ENCODE measurements at regions not wholly inside any gene's neighbourhood (a gene's known extent, or its start where the extent isn't known, plus 50 kb on each side); places are given as distances from the start of the nearest gene placed in this dataset.

DNA sequence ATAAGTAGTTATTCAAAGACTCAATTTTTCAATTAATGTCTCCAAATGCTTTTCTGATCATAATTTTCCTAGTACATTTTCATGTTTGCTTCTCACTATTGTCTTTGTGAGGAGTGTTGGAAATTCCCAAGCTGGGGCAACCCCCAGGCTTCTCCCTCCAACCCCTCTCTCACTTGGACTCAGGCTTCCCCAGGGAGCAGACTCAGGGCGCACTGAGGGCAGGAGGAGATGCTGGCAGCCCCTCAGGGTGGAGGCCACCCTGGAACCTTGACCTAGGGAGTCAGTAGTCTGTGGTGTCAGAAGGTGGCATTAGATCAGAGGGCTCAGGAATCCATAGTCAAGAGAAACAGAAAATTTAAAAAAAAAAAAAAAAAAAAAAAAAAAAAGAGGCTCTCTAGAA, 86.5 kb upstream of the IRS2 start:
- Mint-ChIP-seq H3K27ac (no peak overlapping the region), H3K36me3 (ENCODE audit: low read depth) (peaks cover 2% of the 10 kb centered on the region), H3K4me3 (no peak overlapping the region), H3K4me1 (peaks cover 7% of the 10 kb centered on the region), H3K27me3 (peaks cover 63% of the 10 kb centered on the region)
- H3K9me3 ChIP-seq (ENCODE audit: control insufficient read depth, low read length, poor library complexity, severe bottlenecking) = no peaks in the 10 kb centered on the region
- DNase-seq (no peak), ATAC-seq (no peak)

DNA sequence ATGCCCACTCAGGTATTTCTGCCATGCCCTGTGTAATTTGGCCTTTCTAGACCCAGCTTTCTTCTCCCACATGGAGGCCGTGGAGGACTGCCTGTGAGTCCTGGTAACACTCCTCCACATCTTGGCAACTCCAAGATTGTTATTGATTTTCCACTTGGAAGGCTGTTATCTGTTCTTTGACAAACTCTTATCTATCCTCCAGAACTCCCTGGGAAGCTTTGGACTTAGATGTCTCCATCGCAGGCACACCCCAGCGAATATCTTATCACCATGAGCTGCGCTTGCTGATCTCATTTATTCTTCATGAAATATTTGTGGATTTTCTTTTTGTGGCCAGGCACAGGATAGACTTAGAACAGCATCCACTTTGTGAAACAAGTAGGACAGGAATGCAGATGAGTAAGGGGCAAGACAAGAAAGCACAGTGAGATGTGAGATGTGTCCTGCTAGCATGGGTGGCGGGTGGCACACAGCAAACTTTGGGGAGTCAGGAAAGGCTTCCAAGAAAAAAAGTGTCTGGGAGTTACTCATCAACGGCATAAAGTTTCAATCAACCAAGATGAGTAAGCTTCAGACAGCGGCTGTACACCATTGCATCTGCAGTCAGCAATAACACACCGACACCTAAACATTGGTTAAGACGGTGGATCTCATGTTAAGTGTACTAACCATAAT, 84.5 kb upstream of the IRS2 start:
- no peak for ATAC-seq
- Mint-ChIP-seq H3K4me3 (no peak overlapping the region), H3K27ac (no peak overlapping the region), H3K27me3 (peaks cover 65% of the 10 kb centered on the region), H3K4me1 (peaks cover 4% of the 10 kb centered on the region), H3K36me3 (ENCODE audit: low read depth) (no peaks in the 10 kb centered on the region)
- H3K9me3 ChIP-seq (ENCODE audit: control insufficient read depth, low read length, poor library complexity, severe bottlenecking) = no peaks in the 10 kb centered on the region
- no peak for DNase-seq

- Mint-ChIP-seq H3K4me3 (no peak overlapping the region), H3K36me3 (ENCODE audit: low read depth) (no peaks in the 10 kb centered on the region), H3K27me3 (peaks cover 60% of the 10 kb centered on the region), H3K4me1 (peaks cover 3% of the 10 kb centered on the region), H3K27ac (no peak overlapping the region)
- DNase-seq = no peak
- no peaks in the 10 kb centered on the region for H3K9me3 ChIP-seq (ENCODE audit: control insufficient read depth, low read length, poor library complexity, severe bottlenecking)
- ATAC-seq = no peak
These were observed 83.9 kb upstream of the IRS2 start for GRCh38 chr13:109870274-109870673.

DNA sequence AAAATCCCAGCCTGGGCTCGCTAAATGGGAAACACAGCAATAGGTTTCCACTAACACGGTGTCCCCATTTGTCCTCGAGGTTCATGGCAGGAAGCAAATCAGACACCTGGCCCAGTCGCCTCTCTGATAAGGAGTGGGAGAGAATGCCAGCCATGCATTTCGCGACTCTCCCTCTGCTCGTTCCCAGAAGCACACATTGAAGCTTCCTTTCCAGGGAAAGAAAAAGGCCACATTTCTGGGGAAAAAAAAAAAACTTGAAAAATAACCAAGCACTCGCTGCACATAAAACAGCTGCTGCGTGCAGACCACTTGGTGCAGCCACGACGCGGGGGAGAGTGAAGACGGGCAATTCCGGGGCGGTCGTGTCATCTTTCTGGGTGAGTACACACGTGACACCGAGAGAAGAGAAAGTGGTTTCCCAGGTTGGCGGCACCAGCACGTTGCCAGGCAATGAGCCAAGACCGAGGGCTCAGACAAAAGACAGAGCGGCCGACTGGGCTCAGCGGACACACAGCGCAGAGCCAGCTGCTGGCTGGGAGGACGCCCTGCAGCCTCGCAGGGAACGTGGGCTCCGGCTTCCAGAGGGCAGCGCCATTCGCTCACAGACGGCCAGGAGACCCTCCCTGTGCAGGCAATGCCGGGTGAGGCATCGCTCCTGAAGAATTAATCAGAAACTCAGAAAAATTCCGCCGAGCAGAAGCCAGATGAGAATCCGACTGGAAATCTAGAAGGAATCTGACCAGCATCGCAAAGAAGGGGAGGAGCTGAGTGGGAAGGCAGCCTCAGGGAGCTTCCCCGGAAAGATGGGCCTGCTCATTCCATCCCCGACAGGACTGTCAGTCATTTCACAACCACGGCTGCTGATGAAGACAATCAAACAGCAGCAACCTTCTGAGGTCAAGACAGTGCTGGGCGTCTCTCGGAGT, 83.2 kb upstream of the IRS2 start:
- peaks cover 56% of the 10 kb centered on the region for H3K27me3 Mint-ChIP-seq
- peaks cover 1% of the 10 kb centered on the region for H3K36me3 Mint-ChIP-seq (ENCODE audit: low read depth)
- peaks cover under 1% of the 10 kb centered on the region for H3K4me1 Mint-ChIP-seq
- H3K4me3 Mint-ChIP-seq = no peak overlapping the region
- no peak for ATAC-seq
- DNase-seq = no peak
- H3K9me3 ChIP-seq (ENCODE audit: control insufficient read depth, low read length, poor library complexity, severe bottlenecking) = no peaks in the 10 kb centered on the region
- no peak overlapping the region for H3K27ac Mint-ChIP-seq

DNA sequence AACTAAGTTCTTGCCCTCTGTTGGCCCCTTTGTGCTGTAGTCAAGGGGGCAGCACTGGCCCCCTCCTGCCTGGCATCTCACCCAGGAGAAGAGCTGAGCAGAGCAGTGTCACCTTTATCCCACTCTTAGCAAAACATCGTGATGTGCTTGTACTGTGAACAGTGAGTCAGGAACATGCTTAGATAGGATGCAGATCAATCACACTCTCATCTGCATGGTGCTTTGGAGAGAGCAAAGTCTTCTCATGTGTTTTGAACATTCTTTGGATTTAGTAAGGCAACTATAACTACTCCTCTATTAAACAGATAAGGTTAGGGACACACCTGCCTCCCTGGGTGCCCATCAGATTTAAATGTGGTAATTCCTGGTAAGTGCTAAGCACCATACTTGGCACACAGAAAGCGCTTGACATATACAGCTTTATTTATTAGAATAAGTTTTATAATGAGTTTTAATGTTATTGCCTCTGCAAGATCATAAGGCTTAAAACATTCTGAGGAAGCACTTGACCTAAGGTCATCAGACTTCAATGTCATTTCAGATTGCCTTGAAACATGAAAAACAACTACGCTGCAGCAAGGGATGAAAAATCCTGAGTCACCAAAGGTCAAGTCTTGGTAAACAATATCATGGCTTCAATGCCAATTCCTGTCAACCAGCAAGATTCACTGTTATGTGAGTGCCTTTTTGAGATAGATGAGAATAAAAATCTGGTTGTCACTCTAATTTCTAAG, 82.4 kb upstream of the IRS2 start:
- Mint-ChIP-seq H3K27me3 (peaks cover 51% of the 10 kb centered on the region), H3K36me3 (ENCODE audit: low read depth) (peaks cover 2% of the 10 kb centered on the region), H3K4me1 (no peaks in the 10 kb centered on the region), H3K4me3 (no peak overlapping the region), H3K27ac (no peak overlapping the region)
- DNase-seq (no peak), ATAC-seq (no peak)
- no peaks in the 10 kb centered on the region for H3K9me3 ChIP-seq (ENCODE audit: control insufficient read depth, low read length, poor library complexity, severe bottlenecking)

DNA sequence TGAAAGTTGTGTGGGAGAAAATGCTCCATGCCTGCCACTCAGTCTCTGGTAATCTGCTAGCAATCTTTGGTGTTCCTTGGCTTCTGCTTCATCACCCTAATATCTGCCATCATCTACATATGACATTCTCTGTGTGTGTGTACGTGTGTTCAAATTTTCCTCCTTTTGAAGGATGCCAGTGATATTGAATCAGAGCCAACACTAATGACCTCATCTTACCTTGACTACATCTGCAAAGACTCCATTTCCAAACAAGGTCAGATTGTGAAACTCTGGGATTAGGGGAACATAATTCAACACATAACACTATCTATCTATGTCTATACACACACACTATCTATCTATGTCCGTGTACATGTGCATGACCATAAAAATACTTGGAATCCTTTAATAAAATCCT, 81.4 kb upstream of the IRS2 start:
- no peaks in the 10 kb centered on the region for H3K4me1 Mint-ChIP-seq
- ATAC-seq (no peak), DNase-seq (no peak)
- H3K36me3 Mint-ChIP-seq (ENCODE audit: low read depth) = peaks cover 2% of the 10 kb centered on the region
- H3K9me3 ChIP-seq (ENCODE audit: control insufficient read depth, low read length, poor library complexity, severe bottlenecking) = no peaks in the 10 kb centered on the region
- H3K27ac Mint-ChIP-seq = no peak overlapping the region
- H3K27me3 Mint-ChIP-seq = peaks cover 56% of the 10 kb centered on the region
- no peak overlapping the region for H3K4me3 Mint-ChIP-seq

- no peak for ATAC-seq
- H3K4me1 Mint-ChIP-seq = no peaks in the 10 kb centered on the region
- no peak for DNase-seq
- H3K36me3 Mint-ChIP-seq (ENCODE audit: low read depth) = peaks cover 2% of the 10 kb centered on the region
- H3K9me3 ChIP-seq (ENCODE audit: control insufficient read depth, low read length, poor library complexity, severe bottlenecking) = no peaks in the 10 kb centered on the region
- H3K27ac Mint-ChIP-seq = no peak overlapping the region
- peaks cover 65% of the 10 kb centered on the region for H3K27me3 Mint-ChIP-seq
- no peak overlapping the region for H3K4me3 Mint-ChIP-seq
These were observed 76.2 kb upstream of the IRS2 start for GRCh38 chr13:109862627-109863026.

GRCh38 chr13:109859898-109860297, 73.5 kb upstream of the IRS2 start:
- H3K27me3 Mint-ChIP-seq = peaks cover 69% of the 10 kb centered on the region

GRCh38 chr13:109859216-109859835, 72.9 kb upstream of the IRS2 start:
- peaks cover 69% of the 10 kb centered on the region for H3K27me3 Mint-ChIP-seq
- ATAC-seq = no peak
- DNase-seq = no peak

More at GRCh38 chr13:109859898-109860297, 73.5 kb upstream of the IRS2 start:
- Mint-ChIP-seq H3K27ac (no peak overlapping the region), H3K4me3 (no peak overlapping the region), H3K4me1 (no peaks in the 10 kb centered on the region), H3K36me3 (ENCODE audit: low read depth) (peaks cover 2% of the 10 kb centered on the region)
- ATAC-seq (no peak), DNase-seq (no peak)
- H3K9me3 ChIP-seq (ENCODE audit: control insufficient read depth, low read length, poor library complexity, severe bottlenecking) = no peaks in the 10 kb centered on the region

GRCh38 chr13:109858319-109858718, 71.9 kb upstream of the IRS2 start:
- peaks cover 69% of the 10 kb centered on the region for H3K27me3 Mint-ChIP-seq
- ATAC-seq = no peak

More at GRCh38 chr13:109859216-109859835, 72.9 kb upstream of the IRS2 start:
- no peaks in the 10 kb centered on the region for H3K4me1 Mint-ChIP-seq
- H3K9me3 ChIP-seq (ENCODE audit: control insufficient read depth, low read length, poor library complexity, severe bottlenecking) = no peaks in the 10 kb centered on the region
- H3K27ac Mint-ChIP-seq = no peak overlapping the region
- H3K4me3 Mint-ChIP-seq = no peak overlapping the region
- H3K36me3 Mint-ChIP-seq (ENCODE audit: low read depth) = no peaks in the 10 kb centered on the region

DNA sequence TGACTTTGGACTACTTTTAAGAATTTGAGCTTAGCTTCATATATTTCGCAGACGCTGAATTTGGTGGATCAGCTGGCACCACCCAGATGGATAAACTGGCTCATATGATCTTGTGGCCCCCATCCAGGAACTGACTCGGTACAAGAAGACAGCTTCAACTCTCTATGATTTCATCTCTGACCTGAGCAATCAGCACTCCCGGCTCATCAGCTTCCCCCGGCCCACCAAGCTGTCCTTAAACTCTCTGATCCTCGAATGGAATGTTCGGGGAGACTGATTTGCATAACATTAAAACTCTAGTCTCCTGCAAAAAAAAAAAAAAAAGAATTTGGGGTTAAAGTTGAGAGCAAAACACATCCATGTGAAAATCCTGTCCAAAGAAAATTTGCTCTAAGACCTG, 71.4 kb upstream of the IRS2 start:
- Mint-ChIP-seq H3K4me3 (no peak overlapping the region), H3K36me3 (ENCODE audit: low read depth) (no peaks in the 10 kb centered on the region), H3K4me1 (no peaks in the 10 kb centered on the region), H3K27me3 (peaks cover 69% of the 10 kb centered on the region), H3K27ac (no peak overlapping the region)
- DNase-seq (no peak), ATAC-seq (no peak)
- H3K9me3 ChIP-seq (ENCODE audit: control insufficient read depth, low read length, poor library complexity, severe bottlenecking) = no peaks in the 10 kb centered on the region

More at GRCh38 chr13:109858319-109858718, 71.9 kb upstream of the IRS2 start:
- Mint-ChIP-seq H3K4me3 (no peak overlapping the region), H3K36me3 (ENCODE audit: low read depth) (no peaks in the 10 kb centered on the region), H3K4me1 (no peaks in the 10 kb centered on the region), H3K27ac (no peak overlapping the region)
- no peaks in the 10 kb centered on the region for H3K9me3 ChIP-seq (ENCODE audit: control insufficient read depth, low read length, poor library complexity, severe bottlenecking)
- DNase-seq = no peak

- no peaks in the 10 kb centered on the region for H3K9me3 ChIP-seq (ENCODE audit: control insufficient read depth, low read length, poor library complexity, severe bottlenecking)
- ATAC-seq = no peak
These were observed 70.9 kb upstream of the IRS2 start for GRCh38 chr13:109857325-109857724.

GRCh38 chr13:109856350-109856749, 70.0 kb upstream of the IRS2 start:
- Mint-ChIP-seq H3K27ac (no peak overlapping the region), H3K36me3 (ENCODE audit: low read depth) (no peaks in the 10 kb centered on the region), H3K27me3 (peaks cover 66% of the 10 kb centered on the region), H3K4me1 (no peaks in the 10 kb centered on the region), H3K4me3 (no peak overlapping the region)
- no peaks in the 10 kb centered on the region for H3K9me3 ChIP-seq (ENCODE audit: control insufficient read depth, low read length, poor library complexity, severe bottlenecking)
- no peak for DNase-seq
- no peak for ATAC-seq

More at GRCh38 chr13:109857325-109857724, 70.9 kb upstream of the IRS2 start:
- Mint-ChIP-seq H3K27ac (no peak overlapping the region), H3K4me3 (no peak overlapping the region), H3K27me3 (peaks cover 69% of the 10 kb centered on the region), H3K36me3 (ENCODE audit: low read depth) (no peaks in the 10 kb centered on the region), H3K4me1 (no peaks in the 10 kb centered on the region)
- DNase-seq = no peak

All from T-helper 17 cell (primary cell).